GM18505 (cell line): ENCODE measurements at regions not wholly inside any gene's neighbourhood (a gene's known extent, or its start where the extent isn't known, plus 50 kb on each side); places are given as distances from the start of the nearest gene placed in this dataset.

ENCODE experiments used
- ATAC-seq: cut with Tn5 transposase; IDR thresholded peaks from one replicate; pipeline ENCODE4 v1.9.1; 2021; ENCODE audit not compliant: unreplicated experiment
- POLR2A ChIP-seq: IDR thresholded peaks from 4 replicates; pipeline ENCODE4 v1.6.1; 2011; ENCODE audit warnings: borderline replicate concordance; ENCODE audit not compliant: insufficient read depth, insufficient read length; ENCODE audit errors: extremely low read depth

- no peak for ATAC-seq
These were observed 230.9 kb downstream of the CDC5L start for GRCh38 chr6:44618371-44618770.

GRCh38 chr6:44620922-44621321, 233.4 kb downstream of the CDC5L start:
- ATAC-seq, result no peak
- no peak for TF ChIP-seq POLR2A

More at GRCh38 chr6:44618371-44618770, 230.9 kb downstream of the CDC5L start:
- TF ChIP-seq POLR2A, result no peak

- no peak for ATAC-seq
- TF ChIP-seq POLR2A, result no peak
These were observed 234.3 kb downstream of the CDC5L start for GRCh38 chr6:44621846-44622245.

GRCh38 chr6:44622555-44622954, 235.0 kb downstream of the CDC5L start:
- ATAC-seq, result no peak

GRCh38 chr6:44622956-44623355, 235.4 kb downstream of the CDC5L start:
- TF ChIP-seq POLR2A, result no peak
- ATAC-seq, result no peak

More at GRCh38 chr6:44622555-44622954, 235.0 kb downstream of the CDC5L start:
- no peak for TF ChIP-seq POLR2A

- ATAC-seq, result no peak
- no peak for TF ChIP-seq POLR2A
These were observed 236.7 kb downstream of the CDC5L start for GRCh38 chr6:44624226-44624625.

GRCh38 chr6:44624936-44625573, 237.5 kb downstream of the CDC5L start:
- TF ChIP-seq POLR2A, result no peak
- ATAC-seq, result no peak

GRCh38 chr6:44625996-44626395, 238.5 kb downstream of the CDC5L start:
- ATAC-seq, result no peak
- no peak for TF ChIP-seq POLR2A

- no peak for TF ChIP-seq POLR2A
These were observed 239.1 kb downstream of the CDC5L start for GRCh38 chr6:44626616-44627015.

GRCh38 chr6:44627091-44627882, 239.8 kb downstream of the CDC5L start:
- no peak for ATAC-seq
- no peak for TF ChIP-seq POLR2A

More at GRCh38 chr6:44626616-44627015, 239.1 kb downstream of the CDC5L start:
- ATAC-seq, result no peak

GRCh38 chr6:44627883-44628271, 240.4 kb downstream of the CDC5L start:
- no peak for ATAC-seq
- TF ChIP-seq POLR2A, result no peak

- ATAC-seq, result no peak
- TF ChIP-seq POLR2A, result no peak
These were observed 240.8 kb downstream of the CDC5L start for GRCh38 chr6:44628347-44628746.

GRCh38 chr6:44629636-44630035, 242.1 kb downstream of the CDC5L start:
- ATAC-seq, result no peak
- no peak for TF ChIP-seq POLR2A
